Dermis microvascular lymphatic vessel endothelial cell (primary cell): ENCODE measurements at regions not wholly inside any gene's neighbourhood (a gene's known extent, or its start where the extent isn't known, plus 50 kb on each side); places are given as distances from the start of the nearest gene placed in this dataset.

ENCODE experiments used
- DNase-seq, 2 donors: peaks; one replicate each; pipeline versions ENCODE4 v3.0.0 to v3.0.0-alpha.2; 2010; ENCODE audit warnings: low read depth in 2 of 2

DNA sequence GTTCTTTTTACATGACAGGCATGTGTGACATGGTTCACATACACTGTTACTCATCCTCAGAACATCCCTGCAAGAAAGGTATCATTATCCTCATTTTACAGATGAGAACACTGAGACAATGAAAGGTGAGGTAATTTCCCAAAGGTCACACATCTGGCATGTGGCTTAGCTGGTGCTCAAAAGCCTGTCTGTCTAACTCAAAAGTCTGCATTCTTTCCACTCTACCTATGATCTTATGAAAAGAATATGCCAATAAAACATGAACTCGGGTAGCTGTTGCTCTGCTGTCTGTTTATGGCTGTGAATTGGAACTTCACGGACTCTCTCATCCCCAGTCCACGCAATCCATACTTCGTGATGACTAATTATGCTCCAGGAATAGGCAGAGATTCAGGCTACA is 79.0 kb upstream of the ODAD2 start:
- DNase-seq = peak; percentile 6 to 7

- DNase-seq = no peak
These were observed 76.5 kb upstream of the ODAD2 start for GRCh38 chr10:28075424-28075823.

- DNase-seq = no peak
These were observed 73.7 kb upstream of the ODAD2 start for GRCh38 chr10:28072573-28072972.

DNA sequence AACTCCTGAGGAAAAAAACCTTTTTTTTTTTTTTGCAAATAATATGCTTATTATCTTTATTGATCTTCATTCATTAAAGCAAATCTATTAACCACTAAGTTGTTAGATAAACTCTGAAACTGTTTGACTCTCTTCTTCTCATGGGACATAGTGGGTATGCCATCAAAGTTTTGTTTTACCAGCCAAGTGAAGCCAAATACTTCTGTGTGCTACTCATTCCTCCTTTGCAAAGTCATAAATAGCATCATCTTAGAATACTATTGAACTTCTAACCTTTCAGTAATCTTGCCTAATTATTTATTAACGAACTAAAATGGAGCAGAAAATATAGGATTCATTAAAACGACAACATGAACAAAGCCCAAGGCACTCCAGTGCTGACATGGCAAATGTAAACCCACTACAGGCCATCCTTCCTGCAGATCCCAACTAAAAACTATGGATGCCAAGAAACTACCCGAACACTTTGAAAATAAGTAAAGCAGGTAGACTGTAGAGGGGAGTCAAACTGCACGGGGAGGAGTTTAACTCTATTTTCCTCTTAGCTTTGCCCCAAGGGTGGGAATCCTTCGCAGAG is 61.2 kb upstream of the ODAD2 start:
- DNase-seq = no peak

GRCh38 chr10:28058746-28059145 is 59.9 kb upstream of the ODAD2 start:
- DNase-seq = no peak

GRCh38 chr10:28054228-28054860 is 55.5 kb upstream of the ODAD2 start:
- DNase-seq = peak in 1 of 2 donors; percentile 51

DNA sequence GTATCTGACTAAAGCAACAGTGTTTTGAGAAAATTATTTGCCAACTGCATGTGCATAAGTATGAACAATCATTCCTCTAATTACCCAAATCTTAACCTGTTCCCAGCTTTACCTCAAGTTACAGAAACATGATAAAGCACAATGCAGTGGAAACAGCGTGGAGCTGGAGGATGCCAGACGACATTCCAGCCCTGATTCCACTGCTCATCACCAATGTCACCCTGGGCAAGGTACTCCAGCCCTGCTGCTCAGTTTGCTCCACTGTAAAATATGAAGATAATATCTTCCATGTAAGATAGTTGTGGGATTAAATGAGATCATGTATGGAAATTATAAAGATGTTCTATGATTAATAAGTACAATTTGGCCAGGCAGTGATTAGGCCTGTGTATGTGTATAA is 50.4 kb upstream of the ODAD2 start:
- DNase-seq = no peak
